ENCODE measurements at regions not wholly inside any gene's neighbourhood (a gene's known extent, or its start where the extent isn't known, plus 50 kb on each side); places are given as distances from the start of the nearest gene placed in this dataset.

DNA sequence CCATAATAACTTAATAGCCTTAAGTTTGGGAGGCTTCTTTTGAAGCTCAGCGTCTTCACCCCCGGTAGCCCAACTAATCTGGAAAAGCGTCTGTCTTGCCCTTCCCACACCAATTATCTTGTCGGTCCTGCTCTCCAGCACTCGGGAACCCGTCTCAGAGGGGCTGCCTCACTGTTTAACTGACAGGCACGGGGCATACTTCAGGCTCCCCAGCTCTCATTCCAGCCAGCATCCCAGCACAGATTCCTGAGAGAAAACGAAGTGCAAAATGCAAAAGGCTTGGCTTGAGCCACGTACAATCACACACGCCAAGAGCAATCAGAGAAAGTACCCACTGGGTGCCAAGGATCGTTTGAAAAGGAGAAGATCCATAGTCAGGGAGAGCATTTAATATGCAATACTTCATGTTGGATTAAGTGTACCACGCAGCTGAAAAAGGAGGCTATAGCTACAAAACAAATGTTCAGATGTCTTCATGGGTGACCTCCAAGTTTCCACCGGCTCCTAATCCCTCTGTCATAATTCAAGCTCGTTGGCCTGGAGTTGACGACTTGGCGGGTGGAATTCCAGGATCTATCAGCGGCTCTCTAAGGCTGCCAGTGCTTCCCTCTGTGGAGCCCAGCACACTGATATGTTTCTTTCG is 53.7 kb upstream of the STX16 start (continued):
- TF ChIP-seq ARNTL (CRISPR knock-in tag; IDR thresholded peaks at IDR 0.05; ENCODE audit: borderline replicate concordance, low read depth), result no peak
- no peak for TF ChIP-seq ZNF70 (CRISPR knock-in tag; IDR thresholded peaks at IDR 0.05)

DNA sequence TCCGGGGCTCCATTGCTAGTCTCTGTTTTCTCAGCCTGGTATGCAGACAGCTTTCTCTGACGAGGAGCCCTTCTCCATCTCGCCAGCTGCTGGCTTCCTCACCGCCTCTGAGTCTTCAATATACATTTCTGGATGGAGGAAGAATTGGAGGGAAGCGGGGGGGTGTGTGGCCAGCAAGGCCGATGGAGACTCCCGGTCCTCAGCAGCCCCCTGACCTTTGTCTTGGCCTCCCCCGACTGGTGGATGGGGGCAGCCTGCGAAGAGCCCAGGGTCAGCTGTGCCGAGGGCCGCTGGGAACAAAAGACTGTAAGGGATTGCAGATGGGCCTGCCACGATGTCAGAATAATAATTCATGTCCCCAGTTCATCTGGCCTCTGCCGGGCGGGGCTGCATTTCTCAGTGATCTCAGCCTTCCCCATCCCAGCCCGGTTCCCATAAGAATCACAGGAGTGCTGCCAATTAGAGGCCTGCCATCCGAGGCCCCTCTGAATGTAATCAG is 54.3 kb upstream of the STX16 start:
- no peak for ATAC-seq
- TF ChIP-seq ARNTL (CRISPR knock-in tag; IDR thresholded peaks at IDR 0.05; ENCODE audit: borderline replicate concordance, low read depth), result no peak
- no peak for TF ChIP-seq RARB (CRISPR knock-in tag; IDR thresholded peaks at IDR 0.05)
- no peak for TF ChIP-seq ESRRG (CRISPR knock-in tag; IDR thresholded peaks at IDR 0.05)
- TF ChIP-seq PPARA (CRISPR knock-in tag; IDR thresholded peaks at IDR 0.05; ENCODE audit: borderline replicate concordance), result no peak
- TF ChIP-seq, protein P1, sequence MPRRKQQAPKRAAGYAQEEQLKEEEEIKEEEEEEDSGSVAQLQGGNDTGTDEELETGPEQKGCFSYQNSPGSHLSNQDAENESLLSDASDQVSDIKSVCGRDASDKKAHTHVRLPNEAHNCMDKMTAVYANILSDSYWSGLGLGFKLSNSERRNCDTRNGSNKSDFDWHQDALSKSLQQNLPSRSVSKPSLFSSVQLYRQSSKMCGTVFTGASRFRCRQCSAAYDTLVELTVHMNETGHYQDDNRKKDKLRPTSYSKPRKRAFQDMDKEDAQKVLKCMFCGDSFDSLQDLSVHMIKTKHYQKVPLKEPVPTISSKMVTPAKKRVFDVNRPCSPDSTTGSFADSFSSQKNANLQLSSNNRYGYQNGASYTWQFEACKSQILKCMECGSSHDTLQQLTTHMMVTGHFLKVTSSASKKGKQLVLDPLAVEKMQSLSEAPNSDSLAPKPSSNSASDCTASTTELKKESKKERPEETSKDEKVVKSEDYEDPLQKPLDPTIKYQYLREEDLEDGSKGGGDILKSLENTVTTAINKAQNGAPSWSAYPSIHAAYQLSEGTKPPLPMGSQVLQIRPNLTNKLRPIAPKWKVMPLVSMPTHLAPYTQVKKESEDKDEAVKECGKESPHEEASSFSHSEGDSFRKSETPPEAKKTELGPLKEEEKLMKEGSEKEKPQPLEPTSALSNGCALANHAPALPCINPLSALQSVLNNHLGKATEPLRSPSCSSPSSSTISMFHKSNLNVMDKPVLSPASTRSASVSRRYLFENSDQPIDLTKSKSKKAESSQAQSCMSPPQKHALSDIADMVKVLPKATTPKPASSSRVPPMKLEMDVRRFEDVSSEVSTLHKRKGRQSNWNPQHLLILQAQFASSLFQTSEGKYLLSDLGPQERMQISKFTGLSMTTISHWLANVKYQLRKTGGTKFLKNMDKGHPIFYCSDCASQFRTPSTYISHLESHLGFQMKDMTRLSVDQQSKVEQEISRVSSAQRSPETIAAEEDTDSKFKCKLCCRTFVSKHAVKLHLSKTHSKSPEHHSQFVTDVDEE (CRISPR knock-in tag; IDR thresholded peaks at IDR 0.05), result no peak
- TF ChIP-seq TCF4 (CRISPR knock-in tag; IDR thresholded peaks at IDR 0.05; ENCODE audit: borderline replicate concordance), result no peak
- TF ChIP-seq BACH2 (CRISPR knock-in tag; IDR thresholded peaks at IDR 0.05; ENCODE audit: borderline replicate concordance), result no peak
- TF ChIP-seq, protein P2, sequence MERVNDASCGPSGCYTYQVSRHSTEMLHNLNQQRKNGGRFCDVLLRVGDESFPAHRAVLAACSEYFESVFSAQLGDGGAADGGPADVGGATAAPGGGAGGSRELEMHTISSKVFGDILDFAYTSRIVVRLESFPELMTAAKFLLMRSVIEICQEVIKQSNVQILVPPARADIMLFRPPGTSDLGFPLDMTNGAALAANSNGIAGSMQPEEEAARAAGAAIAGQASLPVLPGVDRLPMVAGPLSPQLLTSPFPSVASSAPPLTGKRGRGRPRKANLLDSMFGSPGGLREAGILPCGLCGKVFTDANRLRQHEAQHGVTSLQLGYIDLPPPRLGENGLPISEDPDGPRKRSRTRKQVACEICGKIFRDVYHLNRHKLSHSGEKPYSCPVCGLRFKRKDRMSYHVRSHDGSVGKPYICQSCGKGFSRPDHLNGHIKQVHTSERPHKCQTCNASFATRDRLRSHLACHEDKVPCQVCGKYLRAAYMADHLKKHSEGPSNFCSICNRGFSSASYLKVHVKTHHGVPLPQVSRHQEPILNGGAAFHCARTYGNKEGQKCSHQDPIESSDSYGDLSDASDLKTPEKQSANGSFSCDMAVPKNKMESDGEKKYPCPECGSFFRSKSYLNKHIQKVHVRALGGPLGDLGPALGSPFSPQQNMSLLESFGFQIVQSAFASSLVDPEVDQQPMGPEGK (CRISPR knock-in tag; IDR thresholded peaks at IDR 0.05; ENCODE audit: borderline replicate concordance), result no peak
- no peak for TF ChIP-seq TOX (CRISPR knock-in tag; IDR thresholded peaks at IDR 0.05; ENCODE audit: borderline replicate concordance)
- TF ChIP-seq ISL1 (CRISPR knock-in tag; IDR thresholded peaks at IDR 0.05), result no peak
- TF ChIP-seq, protein P3, sequence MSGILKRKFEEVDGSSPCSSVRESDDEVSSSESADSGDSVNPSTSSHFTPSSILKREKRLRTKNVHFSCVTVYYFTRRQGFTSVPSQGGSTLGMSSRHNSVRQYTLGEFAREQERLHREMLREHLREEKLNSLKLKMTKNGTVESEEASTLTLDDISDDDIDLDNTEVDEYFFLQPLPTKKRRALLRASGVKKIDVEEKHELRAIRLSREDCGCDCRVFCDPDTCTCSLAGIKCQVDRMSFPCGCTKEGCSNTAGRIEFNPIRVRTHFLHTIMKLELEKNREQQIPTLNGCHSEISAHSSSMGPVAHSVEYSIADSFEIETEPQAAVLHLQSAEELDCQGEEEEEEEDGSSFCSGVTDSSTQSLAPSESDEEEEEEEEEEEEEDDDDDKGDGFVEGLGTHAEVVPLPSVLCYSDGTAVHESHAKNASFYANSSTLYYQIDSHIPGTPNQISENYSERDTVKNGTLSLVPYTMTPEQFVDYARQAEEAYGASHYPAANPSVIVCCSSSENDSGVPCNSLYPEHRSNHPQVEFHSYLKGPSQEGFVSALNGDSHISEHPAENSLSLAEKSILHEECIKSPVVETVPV (CRISPR knock-in tag; IDR thresholded peaks at IDR 0.05), result no peak
- no peak for TF ChIP-seq SNAI2 (CRISPR knock-in tag; IDR thresholded peaks at IDR 0.05)
- no peak for TF ChIP-seq ZFP30 (CRISPR knock-in tag; IDR thresholded peaks at IDR 0.05)
- no peak for TF ChIP-seq CSDC2 (CRISPR knock-in tag; IDR thresholded peaks at IDR 0.05)
- TF ChIP-seq ZFP3 (CRISPR knock-in tag; IDR thresholded peaks at IDR 0.05), result no peak
- no peak for TF ChIP-seq OSR1 (CRISPR knock-in tag; IDR thresholded peaks at IDR 0.05)
- TF ChIP-seq ZNF565 (CRISPR knock-in tag; conservative IDR thresholded peaks at IDR 0.05; ENCODE audit: low read depth), result no peak

DNA sequence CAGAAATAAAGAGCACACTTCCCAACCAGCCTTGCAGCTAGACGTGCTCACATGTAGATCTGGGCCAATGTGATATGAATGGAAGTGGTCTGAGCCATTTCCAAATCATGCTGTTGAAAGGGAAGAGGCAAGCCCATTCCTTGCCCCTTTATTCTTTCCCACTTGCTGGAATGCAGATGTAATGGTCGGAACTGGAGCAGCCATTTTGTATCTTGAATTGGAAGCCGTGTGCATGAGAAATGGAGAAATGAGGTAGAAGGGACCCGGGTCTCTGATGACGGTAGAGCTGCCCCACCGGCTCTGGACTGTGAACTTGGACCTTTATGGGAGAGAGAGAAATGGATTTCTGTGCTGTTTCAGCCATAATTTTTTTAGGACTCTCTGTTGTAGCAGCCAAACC is 54.8 kb upstream of the STX16 start:
- ATAC-seq, result no peak
- TF ChIP-seq ZNF70 (CRISPR knock-in tag; IDR thresholded peaks at IDR 0.05) (no peak), GLIS3 (CRISPR knock-in tag; IDR thresholded peaks at IDR 0.05) (no peak), ZFP3 (CRISPR knock-in tag; IDR thresholded peaks at IDR 0.05) (no peak), RARB (CRISPR knock-in tag; IDR thresholded peaks at IDR 0.05) (no peak), TOX (CRISPR knock-in tag; IDR thresholded peaks at IDR 0.05; ENCODE audit: borderline replicate concordance) (no peak), CSDC2 (CRISPR knock-in tag; IDR thresholded peaks at IDR 0.05) (no peak)
- TF ChIP-seq, protein P3 (CRISPR knock-in tag; IDR thresholded peaks at IDR 0.05), result no peak
- TF ChIP-seq, protein P2 (CRISPR knock-in tag; IDR thresholded peaks at IDR 0.05; ENCODE audit: borderline replicate concordance), result no peak
